Endothelial cell of umbilical vein (primary cell): ENCODE measurements at regions not wholly inside any gene's neighbourhood (a gene's known extent, or its start where the extent isn't known, plus 50 kb on each side); places are given as distances from the start of the nearest gene placed in this dataset.

Source experiments
- BruUV-seq: library from RNA; stranded (reverse); fragments of 400-500 nt; replicated peaks from 2 replicates; lab custom pipeline; 2021; lab: Mats Ljungman, UMichigan
- CTCF ChIA-PET: fragments of 300-600, 350-600 bp; sonication (Branson Sonifier 250); formaldehyde crosslinking; loops from one replicate; lab custom pipeline; 2021; ENCODE audit warnings: antibody characterized with exemption, inconsistent platforms; lab: Charles Lee
- POLR2A ChIA-PET: fragments of 300-600, 350-600 bp; sonication (Branson Sonifier 250); formaldehyde crosslinking; loops from one replicate; lab custom pipeline; 2021; ENCODE audit warnings: antibody characterized with exemption, inconsistent platforms; lab: Charles Lee
- DNase-seq: peaks from one replicate; pipeline ENCODE4 v3.0.0-alpha.2; 2011; ENCODE audit warnings: low read depth, low spot score
- FAIRE-seq: peaks from 2 replicates; lab custom pipeline; 2011; peaks lifted over from hg19 to GRCh38; lab: Jason Lieb, UNC
- H2AFZ ChIP-seq: 2 replicates; pipeline ENCODE4 v1.6.0; 2012; ENCODE audit warnings: low read depth, low read length, control low read depth, inconsistent platforms
- H3K27ac ChIP-seq: 2 replicates; pipeline ENCODE4 v1.5.1; 2011; ENCODE audit warnings: low read depth, mild to moderate bottlenecking, control low read depth, low read length, moderate library complexity; ENCODE audit not compliant: insufficient read depth
- H3K27me3 ChIP-seq, 2 experiments: 2 replicates each; pipeline versions ENCODE4 v1.6.0 to v1.6.1; 2011; ENCODE audit warnings: low read length in 2 of 2, mixed read lengths in 1 of 2; ENCODE audit not compliant: control insufficient read depth in 2 of 2, insufficient read depth in 2 of 2
- H3K36me3 ChIP-seq, 2 experiments: 2 replicates in 1 of 2; 3 replicates in 1 of 2; pipeline ENCODE4 v1.5.1; 2011; ENCODE audit warnings: low read length in 2 of 2, mild to moderate bottlenecking in 1 of 2, moderate library complexity in 1 of 2; ENCODE audit not compliant: control insufficient read depth in 2 of 2, insufficient read depth in 2 of 2; ENCODE audit errors: extremely low read depth in 1 of 2
- H3K4me1 ChIP-seq: 3 replicates; pipeline ENCODE4 v1.5.1; 2011; ENCODE audit warnings: mild to moderate bottlenecking, low read length; ENCODE audit not compliant: control insufficient read depth, insufficient read depth; ENCODE audit errors: extremely low read depth
- H3K4me2 ChIP-seq: 2 replicates; pipeline ENCODE4 v1.6.1; 2011; ENCODE audit warnings: low read length, control low read depth, mixed read lengths; ENCODE audit not compliant: insufficient read depth
- H3K4me3 ChIP-seq, 3 experiments: fragments of 200-600 bp in 1 of 3; sonication (generic), shearing (Covaris generic) in 1 of 3; replicated peaks in 1 of 3; 2 replicates each; pipeline ENCODE4 v1.5.1; 2011 to 2016; ENCODE audit warnings: control low read depth in 3 of 3, low read length in 3 of 3, mild to moderate bottlenecking in 2 of 3, inconsistent platforms in 1 of 3, low read depth in 1 of 3, moderate library complexity in 1 of 3; ENCODE audit not compliant: insufficient read depth in 1 of 3
- H3K79me2 ChIP-seq: 2 replicates; pipeline ENCODE4 v1.6.0; 2012; ENCODE audit warnings: low read length, inconsistent platforms; ENCODE audit not compliant: control insufficient read depth, insufficient read depth
- H3K9ac ChIP-seq: replicated peaks from 2 replicates; pipeline ENCODE3; 2011; ENCODE audit warnings: low read length, control low read depth; ENCODE audit not compliant: insufficient read depth; ENCODE audit errors: extremely low read depth
- H3K9me1 ChIP-seq: replicated peaks from 3 replicates; pipeline ENCODE4 v1.6.0; 2011; ENCODE audit warnings: mild to moderate bottlenecking, low read length; ENCODE audit not compliant: control insufficient read depth, insufficient read depth; ENCODE audit errors: extremely low read depth
- H3K9me3 ChIP-seq: replicated peaks from 2 replicates; pipeline ENCODE4 v1.5.1; 2012; ENCODE audit warnings: low read length, inconsistent platforms; ENCODE audit not compliant: control insufficient read depth, insufficient read depth
- H4K20me1 ChIP-seq: replicated peaks from 2 replicates; pipeline ENCODE3; 2011; ENCODE audit warnings: mild to moderate bottlenecking, low read length; ENCODE audit not compliant: control insufficient read depth, insufficient read depth; ENCODE audit errors: extremely low read depth
- EZH2 ChIP-seq: IDR thresholded peaks from 2 replicates; pipeline ENCODE4 v1.6.1; 2012; ENCODE audit warnings: borderline replicate concordance, low read depth, mild to moderate bottlenecking, moderate library complexity, low read length, inconsistent platforms; ENCODE audit not compliant: severe bottlenecking
- FOS ChIP-seq: IDR thresholded peaks from 2 replicates; pipeline ENCODE4 v1.6.1; 2011; ENCODE audit warnings: mild to moderate bottlenecking, low read length, moderate library complexity, borderline replicate concordance; ENCODE audit not compliant: insufficient read depth
- GATA2 ChIP-seq: IDR thresholded peaks from 2 replicates; pipeline ENCODE4 v1.7.0; 2011; ENCODE audit warnings: low read depth, mild to moderate bottlenecking, moderate library complexity, mixed read lengths, low read length; ENCODE audit not compliant: insufficient read length, insufficient read depth
- JUN ChIP-seq: IDR thresholded peaks from 2 replicates; pipeline ENCODE4 v1.6.1; 2011; ENCODE audit warnings: borderline replicate concordance, low read depth; ENCODE audit not compliant: insufficient read length, insufficient read depth
- MYC ChIP-seq: IDR thresholded peaks from one replicate; pipeline ENCODE4 v1.6.1; 2011; ENCODE audit warnings: mild to moderate bottlenecking, low read depth, low read length
- POLR2A ChIP-seq: IDR thresholded peaks from 2 replicates; pipeline ENCODE4 v1.6.1; 2012; ENCODE audit warnings: low read depth, mild to moderate bottlenecking, control low read depth, low read length
- POLR2AphosphoS5 ChIP-seq: IDR thresholded peaks from 2 replicates; pipeline ENCODE4 v1.6.1; 2012; ENCODE audit warnings: low read depth, mild to moderate bottlenecking, control low read depth, low read length, moderate library complexity; ENCODE audit not compliant: insufficient read depth
- dilution Hi-C: fragments of 300-500 bp; cut with MboI; formaldehyde crosslinking; loops from one replicate; pipeline ENCODE4 v1.15.0; 2019; ENCODE audit warnings: low sequenced_read_pairs; ENCODE audit not compliant: extremely low pct_ligation_motif_present
- intact Hi-C: fragments of 100-400 bp; cut with micrococcal nuclease; formaldehyde crosslinking; loops from one replicate; pipeline ENCODE4 v1.10.0; 2022
- TF ChIP-seq, protein P1 (sequence below), 2 donors: IDR thresholded peaks; 1 replicate in 1 of 2; 2 replicates in 1 of 2; pipeline ENCODE4 v1.5.1; 2011; ENCODE audit warnings: low read length in 2 of 2, mild to moderate bottlenecking in 2 of 2, moderate library complexity in 2 of 2, control low read depth in 1 of 2, inconsistent platforms in 1 of 2, low read depth in 1 of 2; ENCODE audit not compliant: insufficient read depth in 1 of 2; ENCODE audit errors: extremely low read depth in 1 of 2
- TF ChIP-seq, protein P2 (sequence below): IDR thresholded peaks from 2 replicates; pipeline ENCODE4 v1.6.1; 2011; ENCODE audit not compliant: insufficient read depth, insufficient read length

GRCh38 chr3:181510500-181510899 is 201.2 kb upstream of the SOX2 start:
- CTCF ChIA-PET: no interaction called here
- POLR2A ChIA-PET: no interaction called here
- DNase-seq (no peak), FAIRE-seq (no peak)
- intact Hi-C loops (no loop called here), dilution Hi-C loops (no loop called here)
- H3K4me2 ChIP-seq: no peak overlapping the region
- no peak overlapping the region for H3K9ac ChIP-seq
- no peaks in the 10 kb centered on the region for H4K20me1 ChIP-seq
- H3K4me1 ChIP-seq: no peaks in the 10 kb centered on the region
- TF ChIP-seq POLR2AphosphoS5 (no peak), MYC (no peak), GATA2 (no peak), JUN (no peak), FOS (no peak), POLR2A (no peak), EZH2 (no peak)
- TF ChIP-seq, protein P1, sequence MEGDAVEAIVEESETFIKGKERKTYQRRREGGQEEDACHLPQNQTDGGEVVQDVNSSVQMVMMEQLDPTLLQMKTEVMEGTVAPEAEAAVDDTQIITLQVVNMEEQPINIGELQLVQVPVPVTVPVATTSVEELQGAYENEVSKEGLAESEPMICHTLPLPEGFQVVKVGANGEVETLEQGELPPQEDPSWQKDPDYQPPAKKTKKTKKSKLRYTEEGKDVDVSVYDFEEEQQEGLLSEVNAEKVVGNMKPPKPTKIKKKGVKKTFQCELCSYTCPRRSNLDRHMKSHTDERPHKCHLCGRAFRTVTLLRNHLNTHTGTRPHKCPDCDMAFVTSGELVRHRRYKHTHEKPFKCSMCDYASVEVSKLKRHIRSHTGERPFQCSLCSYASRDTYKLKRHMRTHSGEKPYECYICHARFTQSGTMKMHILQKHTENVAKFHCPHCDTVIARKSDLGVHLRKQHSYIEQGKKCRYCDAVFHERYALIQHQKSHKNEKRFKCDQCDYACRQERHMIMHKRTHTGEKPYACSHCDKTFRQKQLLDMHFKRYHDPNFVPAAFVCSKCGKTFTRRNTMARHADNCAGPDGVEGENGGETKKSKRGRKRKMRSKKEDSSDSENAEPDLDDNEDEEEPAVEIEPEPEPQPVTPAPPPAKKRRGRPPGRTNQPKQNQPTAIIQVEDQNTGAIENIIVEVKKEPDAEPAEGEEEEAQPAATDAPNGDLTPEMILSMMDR (IDR thresholded peaks at IDR 0.05; ENCODE audit: extremely low read depth in 1 of 2, insufficient read depth in 1 of 2, low read depth in 1 of 2, low read length in 2 of 2): no peak
- TF ChIP-seq, protein P2, sequence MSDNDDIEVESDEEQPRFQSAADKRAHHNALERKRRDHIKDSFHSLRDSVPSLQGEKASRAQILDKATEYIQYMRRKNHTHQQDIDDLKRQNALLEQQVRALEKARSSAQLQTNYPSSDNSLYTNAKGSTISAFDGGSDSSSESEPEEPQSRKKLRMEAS: no peak
- H3K9me1 ChIP-seq: no peaks in the 10 kb centered on the region
- no peaks in the 10 kb centered on the region for H3K36me3 ChIP-seq
- no peak overlapping the region for H3K4me3 ChIP-seq
- no peaks in the 10 kb centered on the region for H3K27me3 ChIP-seq
- no peak overlapping the region for H3K27ac ChIP-seq
- no peaks in the 10 kb centered on the region for H3K79me2 ChIP-seq
- no peak overlapping the region for H2AFZ ChIP-seq
- H3K9me3 ChIP-seq: no peaks in the 10 kb centered on the region
- no TSS peak for BruUV-seq
